ENCODE measurements at regions not wholly inside any gene's neighbourhood (a gene's known extent, or its start where the extent isn't known, plus 50 kb on each side); places are given as distances from the start of the nearest gene placed in this dataset.

DNA sequence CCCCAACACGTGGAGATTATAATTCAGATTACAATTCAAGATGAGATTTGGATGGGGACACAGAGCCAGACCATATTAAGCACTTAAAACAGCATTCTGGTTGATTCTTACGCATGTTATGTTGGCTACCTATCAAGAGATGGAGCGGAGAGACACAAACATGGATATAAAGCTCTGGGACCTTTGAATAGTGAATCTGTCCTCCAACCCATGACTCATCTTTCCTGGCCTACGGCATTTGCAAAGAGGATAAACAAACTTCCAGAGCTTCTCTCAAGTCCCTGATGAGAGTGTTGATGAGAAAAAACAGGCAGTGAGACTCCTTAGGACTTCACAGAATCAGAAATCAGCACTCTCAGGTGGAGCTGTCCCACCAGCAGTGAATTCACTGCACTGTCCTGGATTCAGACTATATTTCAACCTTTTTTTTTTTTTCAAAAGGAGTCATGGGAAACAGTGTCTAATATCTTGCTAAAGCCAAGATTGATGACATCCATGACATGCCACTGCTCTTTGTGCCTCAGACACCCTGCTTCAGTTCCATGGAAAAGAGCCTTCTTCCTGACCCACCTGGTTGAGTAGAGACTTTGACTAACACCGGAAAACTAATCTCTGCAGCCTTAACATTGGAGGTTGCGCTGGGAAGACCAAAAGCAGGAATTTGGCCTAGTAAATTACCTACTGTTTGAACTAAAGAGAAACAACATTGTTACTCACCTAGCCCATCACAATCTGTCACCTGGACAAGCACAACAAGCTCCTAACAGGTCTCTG is 62.1 kb upstream of the NPAS2 start:
- no peaks in the 10 kb centered on the region for H3K27me3 ChIP-seq (replicated peaks in 1 of 2; ENCODE audit: control insufficient read depth in 2 of 2, insufficient read depth in 2 of 2, low read length in 1 of 2)
- ChIA-PET POLR2A (no interaction called here), CTCF (no interaction called here), RAD21 (ENCODE audit: unreplicated experiment) (no interaction called here), SMC1A (ENCODE audit: uncharacterized antibody, unreplicated experiment) (no interaction called here)
- TF ChIP-seq FOXK2 (IDR thresholded peaks at IDR 0.05) = no peak
- no peak for TF ChIP-seq RELA (IDR thresholded peaks at IDR 0.05; ENCODE audit: borderline replicate concordance, partially characterized antibody)
- TF ChIP-seq, protein P1, sequence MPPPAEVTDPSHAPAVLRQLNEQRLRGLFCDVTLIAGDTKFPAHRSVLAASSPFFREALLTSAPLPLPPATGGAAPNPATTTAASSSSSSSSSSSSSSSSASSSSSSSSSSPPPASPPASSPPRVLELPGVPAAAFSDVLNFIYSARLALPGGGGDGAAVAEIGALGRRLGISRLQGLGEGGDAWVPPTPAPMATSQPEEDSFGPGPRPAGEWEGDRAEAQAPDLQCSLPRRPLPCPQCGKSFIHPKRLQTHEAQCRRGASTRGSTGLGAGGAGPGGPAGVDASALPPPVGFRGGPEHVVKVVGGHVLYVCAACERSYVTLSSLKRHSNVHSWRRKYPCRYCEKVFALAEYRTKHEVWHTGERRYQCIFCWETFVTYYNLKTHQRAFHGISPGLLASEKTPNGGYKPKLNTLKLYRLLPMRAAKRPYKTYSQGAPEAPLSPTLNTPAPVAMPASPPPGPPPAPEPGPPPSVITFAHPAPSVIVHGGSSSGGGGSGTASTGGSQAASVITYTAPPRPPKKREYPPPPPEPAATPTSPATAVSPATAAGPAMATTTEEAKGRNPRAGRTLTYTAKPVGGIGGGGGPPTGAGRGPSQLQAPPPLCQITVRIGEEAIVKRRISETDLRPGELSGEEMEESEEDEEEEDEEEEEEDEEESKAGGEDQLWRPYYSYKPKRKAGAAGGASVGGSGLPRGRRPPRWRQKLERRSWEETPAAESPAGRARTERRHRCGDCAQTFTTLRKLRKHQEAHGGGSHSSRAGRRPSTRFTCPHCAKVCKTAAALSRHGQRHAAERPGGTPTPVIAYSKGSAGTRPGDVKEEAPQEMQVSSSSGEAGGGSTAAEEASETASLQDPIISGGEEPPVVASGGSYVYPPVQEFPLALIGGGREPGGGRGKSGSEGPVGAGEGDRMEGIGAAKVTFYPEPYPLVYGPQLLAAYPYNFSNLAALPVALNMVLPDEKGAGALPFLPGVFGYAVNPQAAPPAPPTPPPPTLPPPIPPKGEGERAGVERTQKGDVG (CRISPR knock-in tag; IDR thresholded peaks at IDR 0.05) = no peak
- no peak for TF ChIP-seq POLR2A (IDR thresholded peaks at IDR 0.05; ENCODE audit: low read depth, low read length)
- no peak for TF ChIP-seq YBX1 (IDR thresholded peaks at IDR 0.05)
- no peak for TF ChIP-seq SUZ12 (IDR thresholded peaks at IDR 0.05; ENCODE audit: unreplicated experiment)
- TF ChIP-seq HDAC2 (IDR thresholded peaks at IDR 0.05) = no peak
- TF ChIP-seq ZNF274 (IDR thresholded peaks at IDR 0.05; ENCODE audit: insufficient read depth, insufficient read length) = no peak
- TF ChIP-seq LARP7 (IDR thresholded peaks at IDR 0.05) = no peak
- FAIRE-seq (no peak), DNase-seq (ENCODE audit: low read depth, low spot score) (no peak), ATAC-seq (no peak)
- in situ Hi-C loops (cut with MboI) (no loop called here), intact Hi-C loops (cut with micrococcal nuclease; ENCODE audit: unreplicated experiment) (no loop called here)
- no peak overlapping the region for H3K4me2 ChIP-seq (ENCODE audit: control insufficient read depth, insufficient read depth)
- no peaks in the 10 kb centered on the region for H3K36me3 ChIP-seq (ENCODE audit: control insufficient read depth in 2 of 2, insufficient read depth in 2 of 2, low read length in 1 of 2)
- BruUV-seq (replicated peaks) = no TSS peak
- H3K4me1 ChIP-seq (ENCODE audit: control insufficient read depth, insufficient read depth, low read length) = no peaks in the 10 kb centered on the region
- H3K4me3 ChIP-seq = no peak overlapping the region
- no peaks in the 10 kb centered on the region for H3K79me2 ChIP-seq (ENCODE audit: control insufficient read depth, insufficient read depth, low read length)
- H2AFZ ChIP-seq (ENCODE audit: control insufficient read depth, low read depth, low read length) = no peak overlapping the region
- H3K9ac ChIP-seq (ENCODE audit: control insufficient read depth, insufficient read depth, low read length) = no peak overlapping the region
- H3K9me3 ChIP-seq (replicated peaks; ENCODE audit: control insufficient read depth, insufficient read depth, low read length) = no peaks in the 10 kb centered on the region
- WGBS (ENCODE audit: insufficient coverage, insufficient replicate concordance, low lambda C conversion rate, missing lambda C conversion rate) = 39% methylated on average over 6 of the region's 6 CpGs
- no peaks in the 10 kb centered on the region for H4K20me1 ChIP-seq (ENCODE audit: control insufficient read depth, insufficient read depth)
- H3K27ac ChIP-seq (ENCODE audit: control insufficient read depth, insufficient read depth) = no peak overlapping the region

Data from GM12878 (cell line).